Keratinocyte (primary cell): ENCODE measurements at regions not wholly inside any gene's neighbourhood (a gene's known extent, or its start where the extent isn't known, plus 50 kb on each side); places are given as distances from the start of the nearest gene placed in this dataset.

Experiments used
- EZH2 ChIP-seq: IDR thresholded peaks from one replicate; pipeline ENCODE4 v1.6.1; 2012; ENCODE audit warnings: inconsistent platforms, mild to moderate bottlenecking, low read length, moderate library complexity
- TF ChIP-seq, protein P1 (sequence below), 3 experiments: IDR thresholded peaks in 1 of 3; conservative IDR thresholded peaks in 1 of 3; optimal IDR thresholded peaks in 1 of 3; 2 replicates in 2 of 3; 3 replicates in 1 of 3; pipeline versions ENCODE3 to v1.5.1; 2011; ENCODE audit warnings: low read length in 3 of 3, mild to moderate bottlenecking in 3 of 3, moderate library complexity in 2 of 3, control low read depth in 1 of 3, inconsistent platforms in 1 of 3; ENCODE audit not compliant: insufficient read depth in 2 of 3; ENCODE audit errors: extremely low read depth in 1 of 3

DNA sequence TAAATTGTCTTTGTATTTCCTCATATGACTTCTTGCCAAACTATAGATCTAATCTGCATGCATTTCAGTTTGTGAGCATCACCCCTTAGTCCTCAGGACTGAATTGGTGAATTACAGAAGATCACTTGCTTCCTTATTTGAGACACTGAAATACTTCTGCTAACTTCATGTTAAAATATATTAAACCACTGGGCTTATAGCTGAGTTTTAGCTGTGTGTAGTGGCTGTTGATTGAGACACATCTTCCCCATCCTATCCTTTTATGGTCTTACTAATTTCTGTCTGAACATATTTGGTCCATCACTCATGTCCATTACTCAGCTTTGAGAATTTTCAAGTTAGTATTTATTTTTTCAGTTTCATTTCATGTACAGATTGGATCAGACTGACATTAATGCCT is 295.9 kb downstream of the PSAT1 start:
- TF ChIP-seq, protein P1, sequence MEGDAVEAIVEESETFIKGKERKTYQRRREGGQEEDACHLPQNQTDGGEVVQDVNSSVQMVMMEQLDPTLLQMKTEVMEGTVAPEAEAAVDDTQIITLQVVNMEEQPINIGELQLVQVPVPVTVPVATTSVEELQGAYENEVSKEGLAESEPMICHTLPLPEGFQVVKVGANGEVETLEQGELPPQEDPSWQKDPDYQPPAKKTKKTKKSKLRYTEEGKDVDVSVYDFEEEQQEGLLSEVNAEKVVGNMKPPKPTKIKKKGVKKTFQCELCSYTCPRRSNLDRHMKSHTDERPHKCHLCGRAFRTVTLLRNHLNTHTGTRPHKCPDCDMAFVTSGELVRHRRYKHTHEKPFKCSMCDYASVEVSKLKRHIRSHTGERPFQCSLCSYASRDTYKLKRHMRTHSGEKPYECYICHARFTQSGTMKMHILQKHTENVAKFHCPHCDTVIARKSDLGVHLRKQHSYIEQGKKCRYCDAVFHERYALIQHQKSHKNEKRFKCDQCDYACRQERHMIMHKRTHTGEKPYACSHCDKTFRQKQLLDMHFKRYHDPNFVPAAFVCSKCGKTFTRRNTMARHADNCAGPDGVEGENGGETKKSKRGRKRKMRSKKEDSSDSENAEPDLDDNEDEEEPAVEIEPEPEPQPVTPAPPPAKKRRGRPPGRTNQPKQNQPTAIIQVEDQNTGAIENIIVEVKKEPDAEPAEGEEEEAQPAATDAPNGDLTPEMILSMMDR (optimal IDR thresholded peaks at IDR 0.05 in 1 of 3, IDR thresholded peaks at IDR 0.05 in 1 of 3, conservative IDR thresholded peaks at IDR 0.05 in 1 of 3; ENCODE audit: extremely low read depth in 1 of 3, insufficient read depth in 2 of 3, low read length in 3 of 3) = no peak
- TF ChIP-seq EZH2 = no peak
